Liver (tissue), 8 donors: ENCODE measurements at regions not wholly inside any gene's neighbourhood (a gene's known extent, or its start where the extent isn't known, plus 50 kb on each side); places are given as distances from the start of the nearest gene placed in this dataset.

Source experiments
- DNase-seq: peaks from one replicate; pipeline ENCODE4 v3.0.0-alpha.2; 2017; ENCODE audit warnings: low spot score
- H3K27ac ChIP-seq, 2 donors: one replicate each; pipeline ENCODE4 v1.7.0; 2013; ENCODE audit warnings: inconsistent platforms in 2 of 2, low read length in 2 of 2, control low read depth in 1 of 2, low read depth in 1 of 2, mild to moderate bottlenecking in 1 of 2
- H3K27me3 ChIP-seq, 4 donors: one replicate each; pipeline versions ENCODE4 v1.6.1 to v1.7.0; 2013; ENCODE audit warnings: low read length in 3 of 4, inconsistent platforms in 1 of 4, mild to moderate bottlenecking in 1 of 4, moderate library complexity in 1 of 4; ENCODE audit not compliant: control insufficient read depth in 4 of 4, insufficient read depth in 4 of 4
- H3K36me3 ChIP-seq, 4 donors: one replicate each; pipeline versions ENCODE4 v1.6.1 to v1.7.0; 2013; ENCODE audit warnings: low read length in 3 of 4, mild to moderate bottlenecking in 3 of 4, low read depth in 1 of 4, moderate library complexity in 1 of 4; ENCODE audit not compliant: control insufficient read depth in 4 of 4, insufficient read depth in 3 of 4
- H3K4me1 ChIP-seq, 4 donors: one replicate each; pipeline versions ENCODE4 v1.6.1 to v1.7.0; 2013; ENCODE audit warnings: low read length in 3 of 4, mild to moderate bottlenecking in 3 of 4, moderate library complexity in 1 of 4; ENCODE audit not compliant: control insufficient read depth in 4 of 4, insufficient read depth in 4 of 4
- H3K4me3 ChIP-seq, 3 donors: one replicate each; pipeline versions ENCODE4 v1.6.1 to v1.7.0; 2013; ENCODE audit warnings: low read length in 3 of 3, control low read depth in 1 of 3, low read depth in 1 of 3, mild to moderate bottlenecking in 1 of 3
- H3K9ac ChIP-seq, 2 donors: one replicate each; pipeline ENCODE4 v1.7.0; 2013; ENCODE audit warnings: low read length in 2 of 2, mild to moderate bottlenecking in 2 of 2, moderate library complexity in 2 of 2, control low read depth in 1 of 2, low read depth in 1 of 2
- H3K9me3 ChIP-seq, 4 donors: one replicate each; pipeline versions ENCODE4 v1.6.1 to v1.7.0; 2013; ENCODE audit warnings: low read length in 3 of 4; ENCODE audit not compliant: control insufficient read depth in 4 of 4
- EGR1 ChIP-seq, 2 donors: IDR thresholded peaks; 2 replicates each; pipeline ENCODE4 v1.6.1; 2016 to 2018; ENCODE audit warnings: antibody characterized with exemption in 2 of 2, low read depth in 2 of 2
- FOXA1 ChIP-seq: IDR thresholded peaks from 2 replicates; pipeline ENCODE4 v1.6.1; 2016; ENCODE audit warnings: antibody characterized with exemption
- FOXA2 ChIP-seq: IDR thresholded peaks from 2 replicates; pipeline ENCODE4 v1.6.1; 2016; ENCODE audit warnings: antibody characterized with exemption
- GABPA ChIP-seq, 2 donors: IDR thresholded peaks in 1 of 2; conservative IDR thresholded peaks in 1 of 2; 2 replicates each; pipeline ENCODE4 v1.6.1; 2016; ENCODE audit warnings: antibody characterized with exemption in 2 of 2, mild to moderate bottlenecking in 1 of 2, moderate library complexity in 1 of 2
- HNF4A ChIP-seq, 2 donors: conservative IDR thresholded peaks; 2 replicates each; pipeline ENCODE4 v1.6.1; 2016; ENCODE audit warnings: antibody characterized with exemption in 2 of 2, mild to moderate bottlenecking in 2 of 2
- HNF4G ChIP-seq: IDR thresholded peaks from 2 replicates; pipeline ENCODE4 v1.6.1; 2016; ENCODE audit warnings: antibody characterized with exemption
- JUND ChIP-seq, 2 donors: IDR thresholded peaks; 2 replicates each; pipeline ENCODE4 v1.6.1; 2016; ENCODE audit warnings: antibody characterized with exemption in 2 of 2
- MAX ChIP-seq: IDR thresholded peaks from 2 replicates; pipeline ENCODE4 v1.6.1; 2016; ENCODE audit warnings: antibody characterized with exemption
- NR2F2 ChIP-seq: IDR thresholded peaks from 2 replicates; pipeline ENCODE4 v1.6.1; 2016; ENCODE audit warnings: antibody characterized with exemption
- RAD21 ChIP-seq, 2 donors: IDR thresholded peaks; 2 replicates each; pipeline ENCODE4 v1.6.1; 2016; ENCODE audit warnings: antibody characterized with exemption in 2 of 2, mild to moderate bottlenecking in 2 of 2
- RXRA ChIP-seq, 2 donors: IDR thresholded peaks; 2 replicates each; pipeline ENCODE4 v1.6.1; 2017 to 2018; ENCODE audit warnings: antibody characterized with exemption in 2 of 2, mild to moderate bottlenecking in 1 of 2
- SP1 ChIP-seq: IDR thresholded peaks from 2 replicates; pipeline ENCODE4 v1.6.1; 2018; ENCODE audit warnings: antibody characterized with exemption, mild to moderate bottlenecking
- TAF1 ChIP-seq: conservative IDR thresholded peaks from 2 replicates; pipeline ENCODE4 v1.6.1; 2016; ENCODE audit warnings: antibody characterized with exemption, mild to moderate bottlenecking
- YY1 ChIP-seq: IDR thresholded peaks from 2 replicates; pipeline ENCODE4 v1.6.1; 2016; ENCODE audit warnings: antibody characterized with exemption, mild to moderate bottlenecking
- WGBS: extraction: QIAGEN DNeasy Blood & Tissue Kit; methylation state at CpG from one replicate; pipeline ENCODE4 v1.1.7; 2013; 5-methylcytosine and 5-hydroxymethylcytosine counted together
- TF ChIP-seq, protein P1 (sequence below): IDR thresholded peaks from 2 replicates; pipeline ENCODE4 v1.6.1; 2016; ENCODE audit warnings: antibody characterized with exemption, mild to moderate bottlenecking
- TF ChIP-seq, protein P2 (sequence below): IDR thresholded peaks from 2 replicates; pipeline ENCODE4 v1.6.1; 2016; ENCODE audit warnings: antibody characterized with exemption
- TF ChIP-seq, protein P3 (sequence below): fragments of 150-350 bp; IDR thresholded peaks from 2 replicates; pipeline ENCODE4 v1.5.1; 2017; ENCODE audit warnings: improper control_type of control experiment, low read depth, low read length; ENCODE audit not compliant: missing input control
- donor health status: healthy.
- donor health status: healthy.
- donor health status: healthy.
- donor health status: healthy.
- donor health status: healthy.

- Histone ChIP-seq H3K4me3 (no peak overlapping the region), H3K27ac (no peak overlapping the region), H3K9ac (no peak overlapping the region), H3K4me1 (peaks cover 5 to 22% (median 21%) of the 10 kb centered on the region in 4 donors), H3K27me3 (no peaks in the 10 kb centered on the region), H3K36me3 (no peaks in the 10 kb centered on the region), H3K9me3 (no peaks in the 10 kb centered on the region)
- TF ChIP-seq HNF4A (conservative IDR thresholded peaks at IDR 0.05) (no peak), FOXA2 (no peak), GABPA (IDR thresholded peaks at IDR 0.05 in 1 of 2, conservative IDR thresholded peaks at IDR 0.05 in 1 of 2) (no peak), RXRA (IDR thresholded peaks at IDR 0.05) (no peak)
- DNase-seq: no peak
- 77% methylated on average over 2 of the region's 2 CpGs for WGBS
These were observed 401.2 kb upstream of the CDIN1 start for GRCh38 chr15:36178303-36178633.

- no peak for DNase-seq
- WGBS: 87% methylated on average over 2 of the region's 2 CpGs
- TF ChIP-seq FOXA2: no peak
- TF ChIP-seq JUND (IDR thresholded peaks at IDR 0.05): no peak
- no peak for TF ChIP-seq HNF4G
- no peak for TF ChIP-seq MAX
- TF ChIP-seq TAF1: no peak
- TF ChIP-seq, protein P1, sequence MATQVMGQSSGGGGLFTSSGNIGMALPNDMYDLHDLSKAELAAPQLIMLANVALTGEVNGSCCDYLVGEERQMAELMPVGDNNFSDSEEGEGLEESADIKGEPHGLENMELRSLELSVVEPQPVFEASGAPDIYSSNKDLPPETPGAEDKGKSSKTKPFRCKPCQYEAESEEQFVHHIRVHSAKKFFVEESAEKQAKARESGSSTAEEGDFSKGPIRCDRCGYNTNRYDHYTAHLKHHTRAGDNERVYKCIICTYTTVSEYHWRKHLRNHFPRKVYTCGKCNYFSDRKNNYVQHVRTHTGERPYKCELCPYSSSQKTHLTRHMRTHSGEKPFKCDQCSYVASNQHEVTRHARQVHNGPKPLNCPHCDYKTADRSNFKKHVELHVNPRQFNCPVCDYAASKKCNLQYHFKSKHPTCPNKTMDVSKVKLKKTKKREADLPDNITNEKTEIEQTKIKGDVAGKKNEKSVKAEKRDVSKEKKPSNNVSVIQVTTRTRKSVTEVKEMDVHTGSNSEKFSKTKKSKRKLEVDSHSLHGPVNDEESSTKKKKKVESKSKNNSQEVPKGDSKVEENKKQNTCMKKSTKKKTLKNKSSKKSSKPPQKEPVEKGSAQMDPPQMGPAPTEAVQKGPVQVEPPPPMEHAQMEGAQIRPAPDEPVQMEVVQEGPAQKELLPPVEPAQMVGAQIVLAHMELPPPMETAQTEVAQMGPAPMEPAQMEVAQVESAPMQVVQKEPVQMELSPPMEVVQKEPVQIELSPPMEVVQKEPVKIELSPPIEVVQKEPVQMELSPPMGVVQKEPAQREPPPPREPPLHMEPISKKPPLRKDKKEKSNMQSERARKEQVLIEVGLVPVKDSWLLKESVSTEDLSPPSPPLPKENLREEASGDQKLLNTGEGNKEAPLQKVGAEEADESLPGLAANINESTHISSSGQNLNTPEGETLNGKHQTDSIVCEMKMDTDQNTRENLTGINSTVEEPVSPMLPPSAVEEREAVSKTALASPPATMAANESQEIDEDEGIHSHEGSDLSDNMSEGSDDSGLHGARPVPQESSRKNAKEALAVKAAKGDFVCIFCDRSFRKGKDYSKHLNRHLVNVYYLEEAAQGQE: no peak
- TF ChIP-seq, protein P2, sequence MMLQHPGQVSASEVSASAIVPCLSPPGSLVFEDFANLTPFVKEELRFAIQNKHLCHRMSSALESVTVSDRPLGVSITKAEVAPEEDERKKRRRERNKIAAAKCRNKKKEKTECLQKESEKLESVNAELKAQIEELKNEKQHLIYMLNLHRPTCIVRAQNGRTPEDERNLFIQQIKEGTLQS: no peak
- no peak for TF ChIP-seq RXRA (IDR thresholded peaks at IDR 0.05)
- TF ChIP-seq YY1: no peak
- no peak for TF ChIP-seq SP1
- TF ChIP-seq FOXA1: no peak
- Histone ChIP-seq H3K9me3 (no peaks in the 10 kb centered on the region), H3K4me3 (no peak overlapping the region), H3K9ac (no peak overlapping the region), H3K4me1 (peaks cover 0 to 8% (median 6%) of the 10 kb centered on the region in 4 donors), H3K36me3 (no peaks in the 10 kb centered on the region), H3K27me3 (no peaks in the 10 kb centered on the region), H3K27ac (no peak overlapping the region)
These were observed 396.2 kb upstream of the CDIN1 start for GRCh38 chr15:36183201-36183600.

DNA sequence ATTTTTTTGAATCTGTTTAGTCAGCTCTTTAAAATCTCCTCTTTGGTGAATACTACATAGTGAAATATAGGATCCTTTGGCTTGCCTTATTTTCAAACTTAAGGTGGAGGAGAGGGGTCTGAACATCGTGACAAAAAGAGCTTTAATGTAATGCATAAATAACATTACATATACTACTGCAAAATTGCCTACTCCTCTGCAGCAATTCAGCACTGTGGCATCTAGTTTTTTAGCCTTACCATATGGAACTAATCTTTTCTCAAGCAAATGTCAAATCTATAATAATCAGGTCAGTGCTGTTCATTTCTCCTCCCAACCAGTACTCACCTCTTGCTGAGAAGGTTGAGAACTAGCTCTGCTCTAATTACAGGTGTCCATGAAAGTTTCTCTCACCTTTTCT is 394.0 kb upstream of the CDIN1 start:
- Histone ChIP-seq H3K36me3 (no peaks in the 10 kb centered on the region), H3K27ac (no peak overlapping the region), H3K4me1 (peaks cover 0 to 2% (median 0%) of the 10 kb centered on the region in 4 donors), H3K9ac (no peak overlapping the region), H3K27me3 (no peaks in the 10 kb centered on the region), H3K9me3 (no peaks in the 10 kb centered on the region), H3K4me3 (no peak overlapping the region)
- no peak for DNase-seq
- 78% methylated on average over 1 of the region's 1 CpG for WGBS
- TF ChIP-seq EGR1 (IDR thresholded peaks at IDR 0.05; ENCODE audit: low read depth in 2 of 2): no peak
- TF ChIP-seq FOXA1: no peak
- TF ChIP-seq, protein P3, sequence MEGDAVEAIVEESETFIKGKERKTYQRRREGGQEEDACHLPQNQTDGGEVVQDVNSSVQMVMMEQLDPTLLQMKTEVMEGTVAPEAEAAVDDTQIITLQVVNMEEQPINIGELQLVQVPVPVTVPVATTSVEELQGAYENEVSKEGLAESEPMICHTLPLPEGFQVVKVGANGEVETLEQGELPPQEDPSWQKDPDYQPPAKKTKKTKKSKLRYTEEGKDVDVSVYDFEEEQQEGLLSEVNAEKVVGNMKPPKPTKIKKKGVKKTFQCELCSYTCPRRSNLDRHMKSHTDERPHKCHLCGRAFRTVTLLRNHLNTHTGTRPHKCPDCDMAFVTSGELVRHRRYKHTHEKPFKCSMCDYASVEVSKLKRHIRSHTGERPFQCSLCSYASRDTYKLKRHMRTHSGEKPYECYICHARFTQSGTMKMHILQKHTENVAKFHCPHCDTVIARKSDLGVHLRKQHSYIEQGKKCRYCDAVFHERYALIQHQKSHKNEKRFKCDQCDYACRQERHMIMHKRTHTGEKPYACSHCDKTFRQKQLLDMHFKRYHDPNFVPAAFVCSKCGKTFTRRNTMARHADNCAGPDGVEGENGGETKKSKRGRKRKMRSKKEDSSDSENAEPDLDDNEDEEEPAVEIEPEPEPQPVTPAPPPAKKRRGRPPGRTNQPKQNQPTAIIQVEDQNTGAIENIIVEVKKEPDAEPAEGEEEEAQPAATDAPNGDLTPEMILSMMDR: no peak
- no peak for TF ChIP-seq HNF4G
- TF ChIP-seq NR2F2: no peak
- TF ChIP-seq, protein P2: no peak
- TF ChIP-seq, protein P1: no peak
- no peak for TF ChIP-seq SP1
- no peak for TF ChIP-seq RXRA (IDR thresholded peaks at IDR 0.05)
- no peak for TF ChIP-seq HNF4A (conservative IDR thresholded peaks at IDR 0.05)
- no peak for TF ChIP-seq RAD21 (IDR thresholded peaks at IDR 0.05)
